ENCODE measurements at regions not wholly inside any gene's neighbourhood (a gene's known extent, or its start where the extent isn't known, plus 50 kb on each side); places are given as distances from the start of the nearest gene placed in this dataset.

DNA sequence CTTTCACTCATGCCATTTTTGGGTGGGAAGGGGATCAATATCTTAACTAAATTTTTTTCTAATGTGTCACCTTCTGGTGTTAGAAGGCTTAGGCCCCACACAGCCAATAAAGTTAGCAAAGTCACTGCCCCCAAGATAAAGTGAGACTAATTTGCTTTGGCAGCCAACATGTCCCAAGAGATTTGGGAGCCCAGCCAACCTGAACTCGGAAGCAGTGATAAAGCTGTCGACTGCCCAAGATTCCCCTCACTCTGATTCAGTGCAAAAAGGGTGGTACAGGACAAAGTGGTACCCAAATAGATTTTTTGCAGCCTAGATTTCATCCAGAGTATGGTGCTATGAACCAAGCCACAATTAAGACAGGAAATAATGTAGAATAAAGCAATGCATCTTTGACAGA is 572.5 kb upstream of the ARRDC3 start:
- TF ChIP-seq, protein P1, sequence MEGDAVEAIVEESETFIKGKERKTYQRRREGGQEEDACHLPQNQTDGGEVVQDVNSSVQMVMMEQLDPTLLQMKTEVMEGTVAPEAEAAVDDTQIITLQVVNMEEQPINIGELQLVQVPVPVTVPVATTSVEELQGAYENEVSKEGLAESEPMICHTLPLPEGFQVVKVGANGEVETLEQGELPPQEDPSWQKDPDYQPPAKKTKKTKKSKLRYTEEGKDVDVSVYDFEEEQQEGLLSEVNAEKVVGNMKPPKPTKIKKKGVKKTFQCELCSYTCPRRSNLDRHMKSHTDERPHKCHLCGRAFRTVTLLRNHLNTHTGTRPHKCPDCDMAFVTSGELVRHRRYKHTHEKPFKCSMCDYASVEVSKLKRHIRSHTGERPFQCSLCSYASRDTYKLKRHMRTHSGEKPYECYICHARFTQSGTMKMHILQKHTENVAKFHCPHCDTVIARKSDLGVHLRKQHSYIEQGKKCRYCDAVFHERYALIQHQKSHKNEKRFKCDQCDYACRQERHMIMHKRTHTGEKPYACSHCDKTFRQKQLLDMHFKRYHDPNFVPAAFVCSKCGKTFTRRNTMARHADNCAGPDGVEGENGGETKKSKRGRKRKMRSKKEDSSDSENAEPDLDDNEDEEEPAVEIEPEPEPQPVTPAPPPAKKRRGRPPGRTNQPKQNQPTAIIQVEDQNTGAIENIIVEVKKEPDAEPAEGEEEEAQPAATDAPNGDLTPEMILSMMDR (IDR thresholded peaks at IDR 0.05; ENCODE audit: low read depth, low read length, poor library complexity, severe bottlenecking): no peak
- no peak for TF ChIP-seq EZH2phosphoT487 (IDR thresholded peaks at IDR 0.05; ENCODE audit: borderline replicate concordance, low read length)

All from DOHH2 (cell line).